ENCODE measurements at regions not wholly inside any gene's neighbourhood (a gene's known extent, or its start where the extent isn't known, plus 50 kb on each side); places are given as distances from the start of the nearest gene placed in this dataset.
"Not testable (repeated sequence)": the region's sequence is repeated elsewhere in the genome, so short reads cannot be mapped to it uniquely, and the experiment has no call there.

DNA sequence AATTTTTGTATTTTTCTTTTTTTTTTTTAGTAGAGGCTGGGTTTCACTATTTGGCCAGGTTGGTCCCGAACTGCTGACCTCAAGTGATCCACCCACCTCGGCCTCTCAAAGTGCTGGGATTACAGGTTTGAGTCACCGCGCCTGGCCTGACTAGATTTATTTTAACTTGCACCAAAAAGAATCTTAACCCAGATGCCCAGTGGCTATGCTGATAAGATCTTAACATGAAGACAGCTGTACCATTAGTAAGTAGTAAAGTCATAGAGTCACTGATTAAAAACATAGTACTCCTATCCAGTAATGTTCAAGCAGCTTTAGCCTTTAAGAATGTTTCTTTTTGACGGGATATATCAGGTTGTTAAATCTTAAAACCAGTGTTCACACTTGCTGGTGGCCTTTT, 1061.8 kb upstream of the FLRT2 start:
- intact Hi-C loops (cut with DNase I): no loop called here
- Histone ChIP-seq H3K27me3 (no peaks in the 10 kb centered on the region), H3K4me1 (no peaks in the 10 kb centered on the region), H3K27ac (no peak overlapping the region), H3K36me3 (no peaks in the 10 kb centered on the region), H3K9me3 (no peaks in the 10 kb centered on the region), H3K4me3 (no peak overlapping the region)
- DNase-seq (ENCODE audit: extremely low spot score in 2 of 2): no peak
- TF ChIP-seq, protein P1, sequence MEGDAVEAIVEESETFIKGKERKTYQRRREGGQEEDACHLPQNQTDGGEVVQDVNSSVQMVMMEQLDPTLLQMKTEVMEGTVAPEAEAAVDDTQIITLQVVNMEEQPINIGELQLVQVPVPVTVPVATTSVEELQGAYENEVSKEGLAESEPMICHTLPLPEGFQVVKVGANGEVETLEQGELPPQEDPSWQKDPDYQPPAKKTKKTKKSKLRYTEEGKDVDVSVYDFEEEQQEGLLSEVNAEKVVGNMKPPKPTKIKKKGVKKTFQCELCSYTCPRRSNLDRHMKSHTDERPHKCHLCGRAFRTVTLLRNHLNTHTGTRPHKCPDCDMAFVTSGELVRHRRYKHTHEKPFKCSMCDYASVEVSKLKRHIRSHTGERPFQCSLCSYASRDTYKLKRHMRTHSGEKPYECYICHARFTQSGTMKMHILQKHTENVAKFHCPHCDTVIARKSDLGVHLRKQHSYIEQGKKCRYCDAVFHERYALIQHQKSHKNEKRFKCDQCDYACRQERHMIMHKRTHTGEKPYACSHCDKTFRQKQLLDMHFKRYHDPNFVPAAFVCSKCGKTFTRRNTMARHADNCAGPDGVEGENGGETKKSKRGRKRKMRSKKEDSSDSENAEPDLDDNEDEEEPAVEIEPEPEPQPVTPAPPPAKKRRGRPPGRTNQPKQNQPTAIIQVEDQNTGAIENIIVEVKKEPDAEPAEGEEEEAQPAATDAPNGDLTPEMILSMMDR (IDR thresholded peaks at IDR 0.05): no peak
- TF ChIP-seq POLR2A (IDR thresholded peaks at IDR 0.05) (no peak), POLR2AphosphoS5 (IDR thresholded peaks at IDR 0.05; ENCODE audit: insufficient read depth in 1 of 2, low read depth in 1 of 2) (no peak)

DNA sequence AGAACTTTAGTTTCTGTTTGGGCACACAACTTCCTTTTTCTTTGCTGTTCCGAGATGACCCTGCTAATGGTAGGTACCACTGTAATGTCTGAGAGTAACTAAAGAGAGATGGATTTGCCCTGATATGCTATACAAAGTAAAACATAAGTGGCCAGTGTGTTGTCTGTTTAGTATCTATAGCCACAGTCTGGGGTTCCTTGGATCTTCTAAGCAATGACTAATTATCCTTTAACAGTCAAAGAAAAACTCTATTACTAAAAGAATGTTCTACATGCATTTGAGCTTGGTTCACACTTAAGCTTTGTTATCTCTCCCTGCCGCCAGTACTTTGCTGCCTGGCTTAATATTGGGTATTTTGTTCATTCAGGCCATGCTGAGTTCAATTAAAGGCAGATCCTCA, 1051.9 kb upstream of the FLRT2 start:
- TF ChIP-seq, protein P1 (IDR thresholded peaks at IDR 0.05): no peak
- no peak for TF ChIP-seq POLR2A (IDR thresholded peaks at IDR 0.05)
- no peak for TF ChIP-seq POLR2AphosphoS5 (IDR thresholded peaks at IDR 0.05; ENCODE audit: insufficient read depth in 1 of 2, low read depth in 1 of 2)
- intact Hi-C loops (cut with DNase I): no loop called here
- Histone ChIP-seq H3K36me3 (no peaks in the 10 kb centered on the region), H3K27ac (no peak overlapping the region), H3K4me1 (no peaks in the 10 kb centered on the region), H3K4me3 (no peak overlapping the region), H3K27me3 (no peaks in the 10 kb centered on the region), H3K9me3 (no peaks in the 10 kb centered on the region)
- DNase-seq (ENCODE audit: extremely low spot score in 2 of 2): no peak

DNA sequence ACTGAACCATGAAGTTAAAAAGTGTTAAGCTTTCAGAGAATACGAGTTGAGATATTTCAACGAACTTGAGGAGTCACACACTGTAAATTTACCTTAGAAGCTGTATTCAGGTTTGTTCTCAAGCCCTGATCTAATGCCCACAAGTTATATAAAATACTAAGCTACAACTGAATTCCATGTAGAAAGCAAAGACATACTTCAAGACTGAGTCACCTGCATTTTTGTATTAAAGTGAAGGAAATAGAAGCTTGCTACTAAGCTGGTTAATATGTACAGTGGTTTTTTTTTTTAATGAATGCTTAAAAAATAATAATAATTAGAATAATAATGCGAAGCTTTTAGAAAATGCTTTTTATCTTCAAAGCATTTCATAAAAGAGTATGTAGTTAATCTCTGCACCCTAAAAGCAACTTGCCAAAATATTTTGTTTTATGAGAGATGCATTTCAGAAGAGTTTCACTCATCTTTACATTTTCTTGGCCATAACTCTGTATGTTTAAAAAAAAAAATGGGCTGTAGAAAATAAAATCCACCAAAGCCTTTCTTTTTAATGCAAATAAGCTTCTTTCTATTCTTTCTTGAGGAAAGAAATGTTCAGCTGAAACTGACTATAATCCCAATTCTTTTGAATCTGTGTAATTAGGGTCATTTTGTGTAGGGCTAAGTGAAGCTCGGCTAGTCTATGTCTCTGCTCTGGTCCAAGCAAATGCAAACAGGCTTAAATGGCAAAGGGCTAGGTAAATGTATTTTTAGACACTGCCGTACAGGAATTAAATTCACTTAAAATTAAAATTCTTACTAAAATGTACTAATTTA, 1047.5 kb upstream of the FLRT2 start:
- intact Hi-C loops (cut with DNase I): no loop called here

DNA sequence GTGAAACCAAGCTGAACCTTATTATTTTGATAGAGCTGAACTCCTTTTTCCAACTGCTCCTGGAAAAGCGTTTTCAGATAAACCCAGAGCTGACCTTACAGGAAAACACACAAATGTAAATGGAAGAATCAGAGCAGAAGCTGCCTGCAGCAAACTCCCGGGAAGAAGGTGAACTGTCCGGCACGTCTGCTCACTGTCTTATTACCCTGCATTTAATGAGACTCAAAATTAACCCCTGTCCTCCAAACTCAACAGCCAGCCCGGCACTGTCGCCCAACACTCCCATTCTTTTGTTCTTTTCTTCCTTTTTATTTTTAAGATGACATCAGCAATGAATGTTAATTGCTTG, 1046.9 kb upstream of the FLRT2 start:
- Histone ChIP-seq H3K4me1 (no peaks in the 10 kb centered on the region), H3K9me3 (no peaks in the 10 kb centered on the region), H3K27ac (no peak overlapping the region), H3K27me3 (no peaks in the 10 kb centered on the region), H3K36me3 (no peaks in the 10 kb centered on the region), H3K4me3 (no peak overlapping the region)
- TF ChIP-seq, protein P1 (IDR thresholded peaks at IDR 0.05): no peak
- TF ChIP-seq POLR2AphosphoS5 (IDR thresholded peaks at IDR 0.05; ENCODE audit: insufficient read depth in 1 of 2, low read depth in 1 of 2): no peak
- no peak for TF ChIP-seq POLR2A (IDR thresholded peaks at IDR 0.05)
- intact Hi-C loops (cut with DNase I): no loop called here
- no peak for DNase-seq (ENCODE audit: extremely low spot score in 2 of 2)

More for the DNA sequence above, 1047.5 kb upstream of the FLRT2 start:
- DNase-seq (ENCODE audit: extremely low spot score in 2 of 2): no peak
- TF ChIP-seq POLR2A (IDR thresholded peaks at IDR 0.05) (no peak), POLR2AphosphoS5 (IDR thresholded peaks at IDR 0.05; ENCODE audit: insufficient read depth in 1 of 2, low read depth in 1 of 2) (no peak)
- TF ChIP-seq, protein P1 (IDR thresholded peaks at IDR 0.05): no peak
- H3K27ac ChIP-seq: no peak overlapping the region
- H3K27me3 ChIP-seq: no peaks in the 10 kb centered on the region
- no peaks in the 10 kb centered on the region for H3K36me3 ChIP-seq
- H3K9me3 ChIP-seq: no peaks in the 10 kb centered on the region
- no peaks in the 10 kb centered on the region for H3K4me1 ChIP-seq
- no peak overlapping the region for H3K4me3 ChIP-seq

DNA sequence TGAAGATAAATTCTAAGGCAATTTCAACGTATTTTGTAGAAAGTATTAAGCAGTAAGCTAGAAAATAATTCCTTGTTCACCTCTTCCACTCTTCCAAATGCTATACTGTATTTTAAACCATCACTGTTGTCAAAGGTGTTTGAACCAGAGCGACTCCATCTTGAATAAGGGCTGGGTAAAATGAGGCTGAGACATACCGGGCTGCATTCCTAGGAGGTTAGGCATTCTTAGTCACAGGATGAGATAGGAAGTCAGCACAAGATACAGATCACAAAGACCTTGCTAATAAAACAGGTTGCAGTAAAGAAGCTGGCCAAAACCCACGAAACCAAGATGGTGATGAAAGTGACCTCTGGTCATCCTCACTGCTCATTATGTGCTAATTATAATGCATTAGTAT, 1045.7 kb upstream of the FLRT2 start:
- H3K27me3 ChIP-seq; H3K9me3 ChIP-seq; H3K4me3 ChIP-seq; DNase-seq (ENCODE audit: extremely low spot score in 2 of 2); H3K4me1 ChIP-seq; H3K27ac ChIP-seq; intact Hi-C loops (cut with DNase I); H3K36me3 ChIP-seq: not testable (repeated sequence)

Data from vagina (tissue), 2 donors.